GM13977 (cell line): ENCODE measurements at regions not wholly inside any gene's neighbourhood (a gene's known extent, or its start where the extent isn't known, plus 50 kb on each side); places are given as distances from the start of the nearest gene placed in this dataset.

Source experiments
- DNase-seq: peaks from one replicate; pipeline ENCODE4 v3.0.0; 2012; ENCODE audit warnings: low spot score
- CTCF ChIP-seq: IDR thresholded peaks from 2 replicates; pipeline ENCODE4 v1.5.1; 2012; ENCODE audit warnings: mild to moderate bottlenecking, control low read depth; ENCODE audit not compliant: insufficient read depth; ENCODE audit errors: extremely low read depth, missing control alignments
- in situ Hi-C: fragments of 300-500 bp; cut with MboI; formaldehyde crosslinking; loops from one replicate; pipeline ENCODE4 v1.12.0; 2022; ENCODE audit warnings: low sequenced_read_pairs, low pct_unique_long_range_greater_than_20kb, mixed read lengths, inconsistent platforms; ENCODE audit not compliant: unreplicated experiment

- in situ Hi-C loops, result no loop called here
- no peak for DNase-seq
These were observed 420.4 kb downstream of the EFNB2 start for GRCh38 chr13:106115081-106115480.

GRCh38 chr13:106113796-106114195 lies 421.7 kb downstream of the EFNB2 start:
- DNase-seq, result no peak
- in situ Hi-C loops, result no loop called here
- no peak for TF ChIP-seq CTCF

More at GRCh38 chr13:106115081-106115480, 420.4 kb downstream of the EFNB2 start:
- no peak for TF ChIP-seq CTCF

- no peak for TF ChIP-seq CTCF
- in situ Hi-C loops, result no loop called here
- DNase-seq, result no peak
These were observed 423.3 kb downstream of the EFNB2 start for GRCh38 chr13:106112191-106112590.

- in situ Hi-C loops, result no loop called here
- no peak for TF ChIP-seq CTCF
- DNase-seq, result no peak
These were observed 425.1 kb downstream of the EFNB2 start for GRCh38 chr13:106110241-106110855.

GRCh38 chr13:106109391-106109791 lies 426.1 kb downstream of the EFNB2 start:
- no peak for DNase-seq

GRCh38 chr13:106108346-106108745 lies 427.1 kb downstream of the EFNB2 start:
- in situ Hi-C loops, result no loop called here
- TF ChIP-seq CTCF, result no peak

More at GRCh38 chr13:106109391-106109791, 426.1 kb downstream of the EFNB2 start:
- in situ Hi-C loops, result no loop called here
- TF ChIP-seq CTCF, result no peak

More at GRCh38 chr13:106108346-106108745, 427.1 kb downstream of the EFNB2 start:
- DNase-seq, result no peak
